HepG2 (cell line): ENCODE measurements at regions not wholly inside any gene's neighbourhood (a gene's known extent, or its start where the extent isn't known, plus 50 kb on each side); places are given as distances from the start of the nearest gene placed in this dataset.

ENCODE experiments used
- ATAC-seq: fragments of 200-7000 bp; cut with Tn5 transposase; 3 replicates; pipeline ENCODE4 v1.9.1; 2020; ENCODE audit warnings: mild to moderate bottlenecking, moderate library complexity
- BruUV-seq: library from RNA; stranded (reverse); fragments of 400-500 nt; replicated peaks from 2 replicates; lab custom pipeline; 2021; lab: Mats Ljungman, UMichigan
- CTCF ChIA-PET: fragments of 300-600 bp; formaldehyde crosslinking; extraction: SDS; loops from one replicate; lab custom pipeline; 2021; ENCODE audit warnings: low total read pairs, inconsistent platforms, low intra/inter-chr PET ratio; lab: Yijun Ruan, JAX
- POLR2A ChIA-PET: fragments of 350-600 bp; sonication (Branson Sonifier 250); formaldehyde crosslinking; loops from one replicate; lab custom pipeline; 2020; ENCODE audit warnings: antibody characterized with exemption, inconsistent platforms; lab: Yijun Ruan, JAX
- DNase-seq: peaks from one replicate; pipeline ENCODE4 v3.0.0-alpha.2; 2015; ENCODE audit warnings: low spot score
- FAIRE-seq: peaks from 3 replicates; lab custom pipeline; 2011; peaks lifted over from hg19 to GRCh38; lab: Jason Lieb, UNC
- H2AFZ ChIP-seq: one replicate; pipeline ENCODE4 v1.6.1; 2011; ENCODE audit warnings: low read length, inconsistent platforms
- H3K27ac ChIP-seq: fragments of 300-600 bp; 3 replicates; pipeline ENCODE4 v1.8.0; 2011; ENCODE audit warnings: mixed run types, mild to moderate bottlenecking, mixed read lengths, low read length, inconsistent platforms; ENCODE audit not compliant: insufficient read depth; ENCODE audit errors: extremely low read length
- H3K27me3 ChIP-seq, 2 experiments: fragments of 200-600 bp in 1 of 2; 2 replicates in 1 of 2; 3 replicates in 1 of 2; pipeline versions ENCODE4 v1.6.0 to v1.8.0; 2011; ENCODE audit warnings: low read length in 2 of 2, mild to moderate bottlenecking in 2 of 2, moderate library complexity in 2 of 2, inconsistent platforms in 1 of 2; ENCODE audit not compliant: insufficient read depth in 2 of 2, control insufficient read depth in 1 of 2
- H3K36me3 ChIP-seq, 2 experiments: fragments of 200-600 bp in 1 of 2; replicated peaks in 1 of 2; 2 replicates in 1 of 2; 3 replicates in 1 of 2; pipeline versions ENCODE4 v1.5.1 to v1.8.0; 2011; ENCODE audit warnings: low read length in 2 of 2, inconsistent platforms in 1 of 2; ENCODE audit not compliant: insufficient read depth in 2 of 2, control insufficient read depth in 1 of 2
- H3K4me1 ChIP-seq: 2 replicates; pipeline ENCODE4 v1.5.1; 2012; ENCODE audit warnings: low read length, inconsistent platforms; ENCODE audit not compliant: insufficient read depth
- H3K4me2 ChIP-seq: 2 replicates; pipeline ENCODE4 v1.6.0; 2011; ENCODE audit warnings: low read depth, low read length, inconsistent platforms
- H3K4me3 ChIP-seq, 3 experiments: fragments of 200-600 bp in 1 of 3; sonication (generic), shearing (Covaris generic) in 1 of 3; replicated peaks in 1 of 3; 2 replicates each; pipeline ENCODE4 v1.5.1; 2011 to 2016; ENCODE audit warnings: low read length in 3 of 3, inconsistent platforms in 2 of 3, low read depth in 2 of 3, mild to moderate bottlenecking in 2 of 3, control low read depth in 1 of 3, mixed read lengths in 1 of 3; ENCODE audit not compliant: insufficient read depth in 1 of 3
- H3K79me2 ChIP-seq: one replicate; pipeline ENCODE4 v1.6.1; 2011; ENCODE audit warnings: low read length, inconsistent platforms; ENCODE audit not compliant: insufficient read depth
- H3K9ac ChIP-seq: 2 replicates; pipeline ENCODE4 v1.6.0; 2011; ENCODE audit warnings: mild to moderate bottlenecking, low read depth, low read length, inconsistent platforms; ENCODE audit not compliant: insufficient read depth
- H3K9me3 ChIP-seq: 2 replicates; pipeline ENCODE4 v1.5.1; 2012; ENCODE audit warnings: mild to moderate bottlenecking, low read length
- H4K20me1 ChIP-seq: 2 replicates; pipeline ENCODE4 v1.6.0; 2011; ENCODE audit warnings: inconsistent platforms, mild to moderate bottlenecking, low read length, moderate library complexity; ENCODE audit not compliant: insufficient read depth
- ATF5 ChIP-seq: sonication (generic); formaldehyde crosslinking; IDR thresholded peaks from 2 replicates; pipeline ENCODE4 v1.4.0; 2020; ENCODE audit warnings: mild to moderate bottlenecking, low read depth, missing genetic modification reagents
- CHCHD3 ChIP-seq: sonication (generic); formaldehyde crosslinking; IDR thresholded peaks from 2 replicates; pipeline ENCODE4 v1.8.0; 2022; ENCODE audit warnings: mild to moderate bottlenecking, missing genetic modification reagents, moderate library complexity
- FOXK1 ChIP-seq: sonication (generic); formaldehyde crosslinking; IDR thresholded peaks from 2 replicates; pipeline ENCODE4 v1.4.0; 2020; ENCODE audit warnings: low read depth, missing genetic modification reagents, borderline replicate concordance
- GLMP ChIP-seq: sonication (generic); formaldehyde crosslinking; IDR thresholded peaks from 2 replicates; pipeline ENCODE4 v1.9.0; 2021; ENCODE audit warnings: missing genetic modification reagents, mild to moderate bottlenecking, borderline replicate concordance
- KLF6 ChIP-seq: IDR thresholded peaks from 2 replicates; pipeline ENCODE4 v1.8.0; 2016; ENCODE audit warnings: missing biosample characterization, missing genetic modification reagents
- MAZ ChIP-seq, 2 experiments: sonication (generic) in 1 of 2; formaldehyde crosslinking in 1 of 2; IDR thresholded peaks; 2 replicates each; pipeline versions ENCODE4 v1.5.0 to v1.6.1; 2012 to 2020; ENCODE audit warnings: low read depth in 2 of 2, mild to moderate bottlenecking in 2 of 2, borderline replicate concordance in 1 of 2, improper control_type of control experiment in 1 of 2, low read length in 1 of 2, missing genetic modification reagents in 1 of 2, moderate library complexity in 1 of 2
- MED1 ChIP-seq: sonication (generic); formaldehyde crosslinking; IDR thresholded peaks from 2 replicates; pipeline ENCODE4 v1.4.0; 2020; ENCODE audit warnings: missing genetic modification reagents
- NFE2L1 ChIP-seq: sonication (generic); formaldehyde crosslinking; IDR thresholded peaks from 2 replicates; pipeline ENCODE4 v1.4.0; 2020; ENCODE audit warnings: missing genetic modification reagents, mild to moderate bottlenecking, borderline replicate concordance
- NRL ChIP-seq: sonication (generic); formaldehyde crosslinking; IDR thresholded peaks from 2 replicates; pipeline ENCODE4 v1.5.0; 2020; ENCODE audit warnings: missing genetic modification reagents, mild to moderate bottlenecking, moderate library complexity, borderline replicate concordance
- RBAK ChIP-seq: sonication (generic); formaldehyde crosslinking; IDR thresholded peaks from 2 replicates; pipeline ENCODE4 v1.5.1; 2020; ENCODE audit warnings: mild to moderate bottlenecking, missing genetic modification reagents
- RFXAP ChIP-seq: sonication (generic); formaldehyde crosslinking; IDR thresholded peaks from 2 replicates; pipeline ENCODE4 v1.4.0; 2020; ENCODE audit warnings: missing genetic modification reagents, borderline replicate concordance
- SATB2 ChIP-seq: sonication (generic); formaldehyde crosslinking; IDR thresholded peaks from 2 replicates; pipeline ENCODE4 v1.5.0; 2020; ENCODE audit warnings: missing genetic modification reagents
- SRY ChIP-seq: sonication (generic); formaldehyde crosslinking; IDR thresholded peaks from 2 replicates; pipeline ENCODE4 v1.8.0; 2022; ENCODE audit warnings: mild to moderate bottlenecking, missing genetic modification reagents
- THAP11 ChIP-seq: IDR thresholded peaks from 2 replicates; pipeline ENCODE4 v1.6.1; 2016; ENCODE audit warnings: missing biosample characterization, missing genetic modification reagents
- ZNF674 ChIP-seq: sonication (generic); formaldehyde crosslinking; IDR thresholded peaks from 2 replicates; pipeline ENCODE4 v1.5.0; 2020; ENCODE audit warnings: low read depth, mild to moderate bottlenecking, missing genetic modification reagents
- WGBS: methylation state at CpG from one replicate; pipeline ENCODE4 v1.1.6; 2017; ENCODE audit warnings: low lambda C conversion rate; 5-methylcytosine and 5-hydroxymethylcytosine counted together
- in situ Hi-C: cut with HindIII; loops from 2 replicates; pipeline ENCODE4 v1.10.0; 2017; ENCODE audit warnings: low pct_unique_long_range_greater_than_20kb; ENCODE audit not compliant: extremely low pct_ligation_motif_present
- intact Hi-C: fragments of 100-400 bp; cut with micrococcal nuclease; formaldehyde crosslinking; loops from one replicate; pipeline ENCODE4 v1.10.0; 2022; ENCODE audit not compliant: unreplicated experiment

- FAIRE-seq (no peak), ATAC-seq (no peak), DNase-seq (no peak)
- TF ChIP-seq FOXK1 (CRISPR knock-in tag): no peak
- TF ChIP-seq KLF6: no peak
- no peak for TF ChIP-seq SATB2
- Histone ChIP-seq H2AFZ (no peak overlapping the region), H3K4me1 (no peaks in the 10 kb centered on the region), H3K4me2 (no peak overlapping the region), H3K4me3 (no peak overlapping the region), H3K27ac (no peak overlapping the region), H3K36me3 (no peaks in the 10 kb centered on the region), H3K9me3 (peaks cover 78% of the 10 kb centered on the region), H3K79me2 (no peaks in the 10 kb centered on the region), H3K9ac (no peak overlapping the region), H3K27me3 (no peaks in the 10 kb centered on the region), H4K20me1 (no peaks in the 10 kb centered on the region)
- no TSS peak for BruUV-seq
- intact Hi-C loops: no loop called here
- WGBS: 14% methylated on average over 3 of the region's 3 CpGs
- in situ Hi-C loops: no loop called here
- POLR2A ChIA-PET: no interaction called here
- CTCF ChIA-PET: no interaction called here
Measured at GRCh38 chr18:55735969-55736368, 148.0 kb upstream of the TCF4 start.

GRCh38 chr18:55735199-55735855 is 147.3 kb upstream of the TCF4 start:
- Histone ChIP-seq H3K9me3 (peaks cover 74% of the 10 kb centered on the region), H3K9ac (no peak overlapping the region), H4K20me1 (no peaks in the 10 kb centered on the region), H2AFZ (no peak overlapping the region), H3K27ac (no peak overlapping the region), H3K4me2 (no peak overlapping the region), H3K27me3 (no peaks in the 10 kb centered on the region), H3K4me3 (no peak overlapping the region), H3K79me2 (no peaks in the 10 kb centered on the region), H3K4me1 (no peaks in the 10 kb centered on the region), H3K36me3 (no peaks in the 10 kb centered on the region)
- FAIRE-seq: no peak
- in situ Hi-C loops: no loop called here
- WGBS: 7% methylated on average over 3 of the region's 3 CpGs
- no peak for DNase-seq
- ChIA-PET CTCF (no interaction called here), POLR2A (no interaction called here)
- TF ChIP-seq MAZ (IDR thresholded peaks at IDR 0.05; ENCODE audit: borderline replicate concordance, low read depth, low read length) (no peak), MAZ (CRISPR knock-in tag; IDR thresholded peaks at IDR 0.05; ENCODE audit: low read depth) (no peak), RFXAP (CRISPR knock-in tag) (no peak), NRL (no peak), MED1 (no peak), SRY (CRISPR knock-in tag) (no peak), ZNF674 (CRISPR knock-in tag) (no peak), CHCHD3 (CRISPR knock-in tag) (no peak), GLMP (CRISPR knock-in tag) (no peak), RBAK (no peak), NFE2L1 (no peak), THAP11 (CRISPR knock-in tag) (no peak), ATF5 (no peak)
- no peak for ATAC-seq
- BruUV-seq: no TSS peak
- intact Hi-C loops: no loop called here
